ENCODE measurements at regions not wholly inside any gene's neighbourhood (a gene's known extent, or its start where the extent isn't known, plus 50 kb on each side); places are given as distances from the start of the nearest gene placed in this dataset.

DNA sequence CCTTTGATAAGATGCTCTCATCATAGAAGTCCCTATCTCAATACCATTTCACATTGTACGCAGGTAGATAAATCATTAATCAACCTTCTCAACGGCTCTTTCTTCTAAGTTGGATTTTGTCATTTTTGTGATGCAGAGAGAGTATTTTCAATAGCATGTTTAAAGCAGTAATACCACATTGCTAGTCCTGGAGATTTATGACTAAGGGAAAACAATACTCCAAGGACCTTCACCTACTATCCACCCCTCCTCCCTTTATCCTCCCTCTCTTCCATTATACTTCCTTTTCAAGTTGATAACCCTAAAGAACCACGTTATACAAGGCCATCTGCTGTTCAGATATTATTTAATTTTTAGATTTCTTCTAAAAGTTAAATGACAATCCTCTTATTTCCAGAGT, 65.3 kb upstream of the CHMP2B start:
- Histone ChIP-seq H3K9ac (replicated peaks in 1 of 4; ENCODE audit: extremely low read depth in 1 of 4, low read depth in 3 of 4, low read length in 3 of 4) (no peak overlapping the region), H3K9me3 (ENCODE audit: insufficient read depth in 2 of 2, low read depth in 1 of 2, low read length in 1 of 2) (no peaks in the 10 kb centered on the region), H3K4me3 (ENCODE audit: extremely low read depth in 1 of 4, insufficient read depth in 2 of 4, low read depth in 3 of 4, low read length in 4 of 4) (no peak overlapping the region), H3K79me2 (ENCODE audit: control insufficient read depth in 1 of 2, insufficient read depth in 2 of 2, low read length in 2 of 2) (no peaks in the 10 kb centered on the region), H2BK12ac (ENCODE audit: low read depth, low read length) (no peak overlapping the region), H3K36me3 (ENCODE audit: control insufficient read depth in 2 of 4, insufficient read depth in 4 of 4, low read length in 3 of 4) (no peaks in the 10 kb centered on the region), H3K23me2 (ENCODE audit: low read depth, low read length) (no peaks in the 10 kb centered on the region), H2BK15ac (ENCODE audit: low read length) (no peak overlapping the region), H3K4me2 (ENCODE audit: insufficient read depth in 1 of 2, low read depth in 2 of 2, low read length in 2 of 2) (no peak overlapping the region), H3K27me3 (replicated peaks in 1 of 4; ENCODE audit: control insufficient read depth in 3 of 4, extremely low read depth in 1 of 4, insufficient read depth in 3 of 4, low read length in 3 of 4) (no peaks in the 10 kb centered on the region), H3K4me1 (replicated peaks in 1 of 4; ENCODE audit: control insufficient read depth in 3 of 4, insufficient read depth in 4 of 4, low read length in 3 of 4) (peaks cover 0 to 9% (median 2%) of the 10 kb centered on the region in 4 experiments; a peak in 2 of 7 replicates), H4K91ac (replicated peaks; ENCODE audit: insufficient read length, low read length) (no peak overlapping the region), H3K27ac (ENCODE audit: low read depth, low read length) (no peak overlapping the region), H3K4ac (replicated peaks; ENCODE audit: insufficient read length, low read depth, low read length) (no peak overlapping the region), H2BK5ac (ENCODE audit: low read depth, low read length) (no peak overlapping the region), H3K79me1 (ENCODE audit: low read depth, low read length) (no peaks in the 10 kb centered on the region), H2BK20ac (ENCODE audit: low read length) (no peak overlapping the region), H3K14ac (ENCODE audit: insufficient read length) (no peak overlapping the region), H2AK5ac (ENCODE audit: low read depth, low read length) (no peak overlapping the region), H2BK120ac (replicated peaks; ENCODE audit: low read depth, low read length) (no peak overlapping the region), H3K23ac (ENCODE audit: insufficient read length) (no peak overlapping the region), H4K8ac (ENCODE audit: extremely low read depth, insufficient read depth, low read length) (no peak overlapping the region), H3K56ac (replicated peaks; ENCODE audit: insufficient read length, low read depth, low read length) (no peak overlapping the region), H4K20me1 (replicated peaks in 1 of 2; ENCODE audit: control insufficient read depth in 1 of 2, insufficient read depth in 2 of 2, low read length in 2 of 2) (no peaks in the 10 kb centered on the region), H3K18ac (ENCODE audit: extremely low read depth, low read length) (no peak overlapping the region), H4K5ac (ENCODE audit: insufficient read length, low read depth, low read length) (no peak overlapping the region), H2AFZ (ENCODE audit: low read length) (peak overlapping the region; percentile 68; the same call in 1 of the 2 replicates)
- DNase-seq (ENCODE audit: low read depth in 1 of 2, low spot score in 2 of 2), result no peak
- 66% methylated on average over 3 of the region's 3 CpGs; no CpG with 5 or more reads in 1 of the 2 experiments for WGBS, 2 experiments (ENCODE audit: extremely low coverage in 1 of 2, insufficient coverage in 1 of 2, insufficient read length in 1 of 2, insufficient replicate concordance in 2 of 2, low coverage in 1 of 2, low lambda C conversion rate in 2 of 2, missing lambda C conversion rate in 1 of 2)
- no peak for FAIRE-seq
- ChIA-PET POLR2A (ENCODE audit: partially characterized antibody) (no interaction called here), CTCF (ENCODE audit: partially characterized antibody) (interaction anchor here (0.8 to 1.6 kb wide), 2 partner anchors 46 to 388 kb away, joined by 3 to 4 read pairs; no protein-coding TSS in a partner anchor)
- TF ChIP-seq TEAD4 (IDR thresholded peaks at IDR 0.05; ENCODE audit: low read depth, low read length) (no peak), ATF3 (IDR thresholded peaks at IDR 0.05; ENCODE audit: insufficient read depth, low read depth, low read length) (no peak), JUN (IDR thresholded peaks at IDR 0.05; ENCODE audit: low read depth, low read length) (no peak), SUZ12 (IDR thresholded peaks at IDR 0.05; ENCODE audit: low read length) (no peak), PHF8 (conservative IDR thresholded peaks at IDR 0.05; ENCODE audit: low read depth, low read length) (no peak), CHD1 (IDR thresholded peaks at IDR 0.05; ENCODE audit: low read depth, low read length) (no peak), POLR2A (IDR thresholded peaks at IDR 0.05; ENCODE audit: control extremely low read depth in 1 of 2, low read depth in 2 of 2, low read length in 2 of 2) (no peak), JUND (IDR thresholded peaks at IDR 0.05; ENCODE audit: low read length) (no peak), EZH2 (IDR thresholded peaks at IDR 0.05; ENCODE audit: low read depth, low read length, severe bottlenecking) (no peak), TBP (IDR thresholded peaks at IDR 0.05; ENCODE audit: low read depth, low read length) (no peak), HDAC2 (IDR thresholded peaks at IDR 0.05; ENCODE audit: borderline replicate concordance in 1 of 2, low read depth in 2 of 2, low read length in 2 of 2) (no peak), TAF1 (IDR thresholded peaks at IDR 0.05; ENCODE audit: low read depth, low read length) (no peak), RXRA (IDR thresholded peaks at IDR 0.05; ENCODE audit: insufficient read depth, low read depth, low read length) (no peak)
- TF ChIP-seq, protein P1, sequence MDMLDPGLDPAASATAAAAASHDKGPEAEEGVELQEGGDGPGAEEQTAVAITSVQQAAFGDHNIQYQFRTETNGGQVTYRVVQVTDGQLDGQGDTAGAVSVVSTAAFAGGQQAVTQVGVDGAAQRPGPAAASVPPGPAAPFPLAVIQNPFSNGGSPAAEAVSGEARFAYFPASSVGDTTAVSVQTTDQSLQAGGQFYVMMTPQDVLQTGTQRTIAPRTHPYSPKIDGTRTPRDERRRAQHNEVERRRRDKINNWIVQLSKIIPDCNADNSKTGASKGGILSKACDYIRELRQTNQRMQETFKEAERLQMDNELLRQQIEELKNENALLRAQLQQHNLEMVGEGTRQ (IDR thresholded peaks at IDR 0.05; ENCODE audit: low read length), result no peak

Measured in H1 (cell line).